Liver (tissue), 3 donors: ENCODE measurements at regions not wholly inside any gene's neighbourhood (a gene's known extent, or its start where the extent isn't known, plus 50 kb on each side); places are given as distances from the start of the nearest gene placed in this dataset.

Source experiments
- ATF3 ChIP-seq: IDR thresholded peaks from 2 replicates; pipeline ENCODE4 v1.6.1; 2016; ENCODE audit warnings: antibody characterized with exemption
- CTCF ChIP-seq: fragments of 150-350 bp; IDR thresholded peaks from 2 replicates; pipeline ENCODE4 v1.5.1; 2017; ENCODE audit warnings: improper control_type of control experiment, low read depth, low read length; ENCODE audit not compliant: missing input control
- FOXA1 ChIP-seq: IDR thresholded peaks from 2 replicates; pipeline ENCODE4 v1.6.1; 2016; ENCODE audit warnings: antibody characterized with exemption
- GABPA ChIP-seq, 2 donors: IDR thresholded peaks in 1 of 2; conservative IDR thresholded peaks in 1 of 2; 2 replicates each; pipeline ENCODE4 v1.6.1; 2016; ENCODE audit warnings: antibody characterized with exemption in 2 of 2, mild to moderate bottlenecking in 1 of 2, moderate library complexity in 1 of 2
- MAX ChIP-seq: IDR thresholded peaks from 2 replicates; pipeline ENCODE4 v1.6.1; 2016; ENCODE audit warnings: antibody characterized with exemption
- RAD21 ChIP-seq, 2 donors: IDR thresholded peaks; 2 replicates each; pipeline ENCODE4 v1.6.1; 2016; ENCODE audit warnings: antibody characterized with exemption in 2 of 2, mild to moderate bottlenecking in 2 of 2
- SP1 ChIP-seq: IDR thresholded peaks from 2 replicates; pipeline ENCODE4 v1.6.1; 2018; ENCODE audit warnings: antibody characterized with exemption, mild to moderate bottlenecking
- TAF1 ChIP-seq: conservative IDR thresholded peaks from 2 replicates; pipeline ENCODE4 v1.6.1; 2016; ENCODE audit warnings: antibody characterized with exemption, mild to moderate bottlenecking
- ZBTB33 ChIP-seq: IDR thresholded peaks from 2 replicates; pipeline ENCODE4 v1.6.1; 2016; ENCODE audit warnings: antibody characterized with exemption
- donor health status: healthy.
- donor health status: healthy.

GRCh38 chr3:56932866-56933265, 127.6 kb upstream of the SPATA12 start:
- TF ChIP-seq CTCF: no peak
- TF ChIP-seq TAF1: no peak
- TF ChIP-seq SP1: no peak
- TF ChIP-seq GABPA (IDR thresholded peaks at IDR 0.05 in 1 of 2, conservative IDR thresholded peaks at IDR 0.05 in 1 of 2): no peak
- TF ChIP-seq ATF3: no peak
- no peak for TF ChIP-seq RAD21 (IDR thresholded peaks at IDR 0.05)
- TF ChIP-seq ZBTB33: no peak
- no peak for TF ChIP-seq FOXA1
- no peak for TF ChIP-seq MAX
